ENCODE measurements at regions not wholly inside any gene's neighbourhood (a gene's known extent, or its start where the extent isn't known, plus 50 kb on each side); places are given as distances from the start of the nearest gene placed in this dataset.

- in situ Hi-C loops (cut with HindIII; ENCODE audit: low pct_unique_long_range_greater_than_20kb, low sequenced_read_pairs) = no loop called here
- no peak for DNase-seq (ENCODE audit: low read depth, low spot score)
Observed at GRCh38 chr9:82332018-82332773, 343.6 kb downstream of the SPATA31D1 start.

GRCh38 chr9:82332774-82333152, 344.2 kb downstream of the SPATA31D1 start:
- in situ Hi-C loops (cut with HindIII; ENCODE audit: low pct_unique_long_range_greater_than_20kb, low sequenced_read_pairs) = no loop called here
- DNase-seq (ENCODE audit: low read depth, low spot score) = no peak

GRCh38 chr9:82333671-82334070, 345.1 kb downstream of the SPATA31D1 start:
- DNase-seq (ENCODE audit: low read depth, low spot score) = no peak
- in situ Hi-C loops (cut with HindIII; ENCODE audit: low pct_unique_long_range_greater_than_20kb, low sequenced_read_pairs) = no loop called here

- in situ Hi-C loops (cut with HindIII; ENCODE audit: low pct_unique_long_range_greater_than_20kb, low sequenced_read_pairs) = no loop called here
Observed at GRCh38 chr9:82334286-82334685, 345.7 kb downstream of the SPATA31D1 start.

GRCh38 chr9:82337351-82337750, 348.8 kb downstream of the SPATA31D1 start:
- no peak for DNase-seq (ENCODE audit: low read depth, low spot score)

More at GRCh38 chr9:82334286-82334685, 345.7 kb downstream of the SPATA31D1 start:
- no peak for DNase-seq (ENCODE audit: low read depth, low spot score)

GRCh38 chr9:82342046-82342445, 353.5 kb downstream of the SPATA31D1 start:
- in situ Hi-C loops (cut with HindIII; ENCODE audit: low pct_unique_long_range_greater_than_20kb, low sequenced_read_pairs) = no loop called here
- no peak for DNase-seq (ENCODE audit: low read depth, low spot score)

More at GRCh38 chr9:82337351-82337750, 348.8 kb downstream of the SPATA31D1 start:
- in situ Hi-C loops (cut with HindIII; ENCODE audit: low pct_unique_long_range_greater_than_20kb, low sequenced_read_pairs) = no loop called here

GRCh38 chr9:82346040-82346439, 357.5 kb downstream of the SPATA31D1 start:
- DNase-seq (ENCODE audit: low read depth, low spot score) = no peak
- in situ Hi-C loops (cut with HindIII; ENCODE audit: low pct_unique_long_range_greater_than_20kb, low sequenced_read_pairs) = no loop called here

GRCh38 chr9:82353631-82354278, 365.2 kb downstream of the SPATA31D1 start:
- in situ Hi-C loops (cut with HindIII; ENCODE audit: low pct_unique_long_range_greater_than_20kb, low sequenced_read_pairs) = no loop called here

GRCh38 chr9:82354279-82354659, 365.7 kb downstream of the SPATA31D1 start:
- DNase-seq (ENCODE audit: low read depth, low spot score) = no peak
- in situ Hi-C loops (cut with HindIII; ENCODE audit: low pct_unique_long_range_greater_than_20kb, low sequenced_read_pairs) = no loop called here

More at GRCh38 chr9:82353631-82354278, 365.2 kb downstream of the SPATA31D1 start:
- DNase-seq (ENCODE audit: low read depth, low spot score) = no peak

GRCh38 chr9:82356131-82356530, 367.6 kb downstream of the SPATA31D1 start:
- in situ Hi-C loops (cut with HindIII; ENCODE audit: low pct_unique_long_range_greater_than_20kb, low sequenced_read_pairs) = no loop called here
- DNase-seq (ENCODE audit: low read depth, low spot score) = no peak

GRCh38 chr9:82356871-82357270, 368.3 kb downstream of the SPATA31D1 start:
- DNase-seq (ENCODE audit: low read depth, low spot score) = no peak
- in situ Hi-C loops (cut with HindIII; ENCODE audit: low pct_unique_long_range_greater_than_20kb, low sequenced_read_pairs) = no loop called here

- in situ Hi-C loops (cut with HindIII; ENCODE audit: low pct_unique_long_range_greater_than_20kb, low sequenced_read_pairs) = no loop called here
- no peak for DNase-seq (ENCODE audit: low read depth, low spot score)
Observed at GRCh38 chr9:82363198-82363597, 374.6 kb downstream of the SPATA31D1 start.

- in situ Hi-C loops (cut with HindIII; ENCODE audit: low pct_unique_long_range_greater_than_20kb, low sequenced_read_pairs) = no loop called here
- DNase-seq (ENCODE audit: low read depth, low spot score) = no peak
Observed at GRCh38 chr9:82363682-82364081, 375.1 kb downstream of the SPATA31D1 start.

- in situ Hi-C loops (cut with HindIII; ENCODE audit: low pct_unique_long_range_greater_than_20kb, low sequenced_read_pairs) = no loop called here
- no peak for DNase-seq (ENCODE audit: low read depth, low spot score)
Observed at GRCh38 chr9:82367016-82367415, 378.4 kb downstream of the SPATA31D1 start.

- DNase-seq (ENCODE audit: low read depth, low spot score) = no peak
- in situ Hi-C loops (cut with HindIII; ENCODE audit: low pct_unique_long_range_greater_than_20kb, low sequenced_read_pairs) = no loop called here
Observed at GRCh38 chr9:82367929-82368328, 379.4 kb downstream of the SPATA31D1 start.

GRCh38 chr9:82369251-82369945, 380.8 kb downstream of the SPATA31D1 start:
- DNase-seq (ENCODE audit: low read depth, low spot score) = no peak
- in situ Hi-C loops (cut with HindIII; ENCODE audit: low pct_unique_long_range_greater_than_20kb, low sequenced_read_pairs) = no loop called here

- no peak for DNase-seq (ENCODE audit: low read depth, low spot score)
- in situ Hi-C loops (cut with HindIII; ENCODE audit: low pct_unique_long_range_greater_than_20kb, low sequenced_read_pairs) = no loop called here
Observed at GRCh38 chr9:82375041-82375440, 386.5 kb downstream of the SPATA31D1 start.

GRCh38 chr9:82376677-82377232, 388.2 kb downstream of the SPATA31D1 start:
- in situ Hi-C loops (cut with HindIII; ENCODE audit: low pct_unique_long_range_greater_than_20kb, low sequenced_read_pairs) = no loop called here
- no peak for DNase-seq (ENCODE audit: low read depth, low spot score)
